ENCODE measurements at regions not wholly inside any gene's neighbourhood (a gene's known extent, or its start where the extent isn't known, plus 50 kb on each side); places are given as distances from the start of the nearest gene placed in this dataset.

GRCh38 chr15:99452010-99452409 is 113.8 kb upstream of the MEF2A start:
- H3K4me3 ChIP-seq (replicated peaks; ENCODE audit: low read depth, low read length), result no peak overlapping the region
- DNase-seq (ENCODE audit: low read depth), result no peak
- no peak for TF ChIP-seq CTCF (IDR thresholded peaks at IDR 0.05; ENCODE audit: low read length, missing control alignments)

- no peak for TF ChIP-seq CTCF (IDR thresholded peaks at IDR 0.05; ENCODE audit: low read length, missing control alignments)
- H3K4me3 ChIP-seq (replicated peaks; ENCODE audit: low read depth, low read length), result no peak overlapping the region
- peak; percentile 50 for DNase-seq (ENCODE audit: low read depth)
Measured at GRCh38 chr15:99452728-99453636, 112.8 kb upstream of the MEF2A start.

- no peak for TF ChIP-seq CTCF (IDR thresholded peaks at IDR 0.05; ENCODE audit: low read length, missing control alignments)
- no peak overlapping the region for H3K4me3 ChIP-seq (replicated peaks; ENCODE audit: low read depth, low read length)
- DNase-seq (ENCODE audit: low read depth), result no peak
Measured at GRCh38 chr15:99453637-99454030, 112.2 kb upstream of the MEF2A start.

- TF ChIP-seq CTCF (IDR thresholded peaks at IDR 0.05; ENCODE audit: low read length, missing control alignments), result no peak
- DNase-seq (ENCODE audit: low read depth), result no peak
- H3K4me3 ChIP-seq (replicated peaks; ENCODE audit: low read depth, low read length), result no peak overlapping the region
Measured at GRCh38 chr15:99454107-99454809, 111.5 kb upstream of the MEF2A start.

DNA sequence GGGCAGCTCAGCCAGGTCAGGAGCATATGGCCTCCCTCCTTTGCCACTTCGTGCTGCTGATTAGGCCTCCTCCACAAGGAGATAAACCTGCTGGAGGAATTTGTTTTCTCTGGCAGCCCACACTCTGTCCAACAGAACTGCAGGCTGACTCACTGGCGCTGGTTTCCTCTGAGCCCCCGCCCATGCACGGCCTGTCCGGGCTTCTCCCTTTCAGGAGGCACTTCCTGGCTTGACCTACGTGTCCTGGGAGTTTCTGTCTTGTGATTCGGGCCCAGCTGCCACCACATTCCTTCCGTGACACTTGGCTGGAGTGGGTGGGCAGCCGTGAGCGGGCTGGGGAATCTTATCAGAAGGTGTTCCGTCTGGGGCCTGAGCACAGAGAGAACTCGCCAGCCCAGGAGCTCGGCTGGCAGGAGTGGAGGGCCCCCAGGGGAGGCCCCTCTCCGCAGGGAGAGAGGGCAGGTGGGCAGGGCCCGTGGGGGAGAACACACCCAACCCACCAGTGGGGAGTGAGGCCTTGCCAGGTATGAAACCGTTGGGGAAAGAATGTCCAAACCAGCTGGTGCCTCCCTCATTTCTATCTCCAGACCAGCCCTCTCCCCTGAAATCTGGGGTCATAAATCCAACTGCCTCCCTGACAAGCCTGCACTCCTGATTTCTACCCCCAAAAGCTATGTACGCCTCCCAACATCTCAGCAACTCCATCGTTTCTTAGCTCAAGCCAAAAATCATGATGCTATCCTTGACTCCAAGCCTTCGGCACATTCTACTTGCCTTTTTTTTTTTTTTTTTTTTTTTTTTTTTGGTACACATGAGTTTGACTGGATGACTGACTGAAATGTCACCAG is 110.6 kb upstream of the MEF2A start:
- TF ChIP-seq CTCF (IDR thresholded peaks at IDR 0.05; ENCODE audit: low read length, missing control alignments), result no peak
- DNase-seq (ENCODE audit: low read depth), result peak; percentile 98
- no peak overlapping the region for H3K4me3 ChIP-seq (replicated peaks; ENCODE audit: low read depth, low read length)

DNA sequence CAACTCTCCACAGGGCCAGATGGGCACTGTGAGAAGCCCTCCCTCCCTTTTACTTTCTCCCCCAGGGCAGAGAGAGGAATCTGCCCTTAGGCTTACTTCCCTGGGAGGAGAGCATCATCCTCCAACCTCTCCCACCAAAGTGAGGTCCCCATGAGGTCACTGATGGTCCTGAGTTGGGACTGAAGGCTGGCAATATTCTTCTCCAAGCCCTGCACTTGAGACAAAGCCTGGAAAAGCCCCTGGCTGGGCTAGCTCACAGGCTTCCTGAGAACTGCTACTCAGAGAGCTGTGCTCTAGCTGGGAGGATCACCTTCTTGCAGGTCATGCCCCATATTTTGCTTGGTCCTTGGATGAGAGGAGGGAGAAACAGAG is 110.0 kb upstream of the MEF2A start:
- no peak overlapping the region for H3K4me3 ChIP-seq (replicated peaks; ENCODE audit: low read depth, low read length)
- no peak for TF ChIP-seq CTCF (IDR thresholded peaks at IDR 0.05; ENCODE audit: low read length, missing control alignments)
- no peak for DNase-seq (ENCODE audit: low read depth)

All from fibroblast of pulmonary artery (primary cell).